GM12875 (cell line): ENCODE measurements at regions not wholly inside any gene's neighbourhood (a gene's known extent, or its start where the extent isn't known, plus 50 kb on each side); places are given as distances from the start of the nearest gene placed in this dataset.

Experiments
- H3K4me3 ChIP-seq: one replicate; pipeline ENCODE4 v1.5.1; 2011; ENCODE audit warnings: low read depth, low read length, control low read depth
- CTCF ChIP-seq: IDR thresholded peaks from 2 replicates; pipeline ENCODE4 v1.5.1; 2011; ENCODE audit warnings: low read depth, mild to moderate bottlenecking, control low read depth, inconsistent platforms, low read length, moderate library complexity, borderline replicate concordance; ENCODE audit not compliant: insufficient read depth

GRCh38 chr21:17727361-17727760, 91.8 kb downstream of the C21orf91 start:
- TF ChIP-seq CTCF: no peak
- H3K4me3 ChIP-seq: no peak overlapping the region

- no peak for TF ChIP-seq CTCF
- no peak overlapping the region for H3K4me3 ChIP-seq
Observed at GRCh38 chr21:17726047-17726829, 92.9 kb downstream of the C21orf91 start.

GRCh38 chr21:17725339-17725738, 93.8 kb downstream of the C21orf91 start:
- no peak for TF ChIP-seq CTCF
- H3K4me3 ChIP-seq: no peak overlapping the region

- no peak for TF ChIP-seq CTCF
- no peak overlapping the region for H3K4me3 ChIP-seq
Observed at GRCh38 chr21:17712887-17713286, 100.2 kb upstream of the BTG3 start.

GRCh38 chr21:17711896-17712295, 99.2 kb upstream of the BTG3 start:
- no peak for TF ChIP-seq CTCF
- no peak overlapping the region for H3K4me3 ChIP-seq

GRCh38 chr21:17709266-17709611, 96.5 kb upstream of the BTG3 start:
- H3K4me3 ChIP-seq: no peak overlapping the region
- TF ChIP-seq CTCF: no peak

GRCh38 chr21:17708522-17709265, 96.0 kb upstream of the BTG3 start:
- H3K4me3 ChIP-seq: no peak overlapping the region
- TF ChIP-seq CTCF: no peak
